GM19397 (cell line): ENCODE measurements at regions not wholly inside any gene's neighbourhood (a gene's known extent, or its start where the extent isn't known, plus 50 kb on each side); places are given as distances from the start of the nearest gene placed in this dataset.
"Not testable (repeated sequence)": the region's sequence is repeated elsewhere in the genome, so short reads cannot be mapped to it uniquely, and the experiment has no call there.

Experiments used
- ATAC-seq: cut with Tn5 transposase; IDR thresholded peaks from one replicate; pipeline ENCODE4 v1.9.1; 2021; ENCODE audit warnings: mild to moderate bottlenecking, moderate library complexity; ENCODE audit not compliant: unreplicated experiment

DNA sequence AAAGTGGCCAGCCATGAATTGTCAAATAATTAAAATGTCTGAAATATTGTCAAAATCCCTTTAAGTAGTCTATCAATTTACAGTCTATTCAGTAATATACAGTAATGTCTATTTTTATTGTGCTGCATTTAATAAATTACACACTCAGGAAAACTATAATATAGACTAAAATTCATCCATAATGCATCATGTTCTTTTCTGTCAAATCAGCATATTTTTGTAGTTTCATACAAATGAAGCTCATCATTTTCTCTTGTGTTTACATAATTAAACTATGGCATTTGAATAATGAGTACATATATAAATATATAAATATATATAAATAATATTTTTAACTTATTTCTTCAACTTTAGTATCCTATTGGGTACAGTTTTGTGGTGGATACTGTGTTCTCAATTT lies 868.7 kb upstream of the CHORDC1 start:
- ATAC-seq: no peak

DNA sequence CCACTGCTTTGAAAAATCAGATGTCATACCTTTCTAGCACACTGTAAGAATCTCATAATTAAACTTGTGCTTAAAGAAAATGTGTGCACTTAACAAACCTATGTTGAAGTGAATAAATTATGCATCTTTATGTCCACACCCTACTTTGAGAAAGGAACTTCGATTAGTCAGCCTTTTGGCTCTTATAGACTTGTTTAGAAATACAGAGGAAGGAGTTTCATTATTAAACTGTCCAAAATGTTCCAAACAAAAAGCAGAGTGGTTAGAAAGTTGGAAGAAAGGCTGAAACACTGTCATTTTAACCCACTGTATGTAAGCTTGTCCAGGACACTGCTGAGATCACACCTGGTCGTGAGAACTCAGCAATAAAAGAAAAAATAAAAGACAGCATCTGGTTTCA lies 863.2 kb upstream of the CHORDC1 start:
- ATAC-seq: no peak

DNA sequence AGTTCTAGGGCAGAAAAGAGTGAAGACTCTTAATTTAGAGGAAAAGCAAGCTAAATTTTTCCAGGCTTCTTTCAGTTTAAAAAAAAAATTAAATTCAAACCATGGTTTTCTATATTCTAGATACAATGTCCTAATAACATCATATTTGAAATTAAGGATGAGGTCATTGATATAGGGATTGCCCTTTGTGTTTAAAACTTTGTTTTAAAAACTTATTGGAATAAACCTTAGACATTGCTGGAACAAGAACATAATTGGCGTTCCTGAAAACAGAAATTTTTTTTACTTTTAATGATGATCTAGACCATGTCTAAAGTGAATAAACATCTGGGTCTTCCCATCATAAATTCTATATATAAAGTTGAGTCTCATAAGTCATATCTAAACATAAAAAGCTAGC lies 859.4 kb upstream of the CHORDC1 start:
- no peak for ATAC-seq

DNA sequence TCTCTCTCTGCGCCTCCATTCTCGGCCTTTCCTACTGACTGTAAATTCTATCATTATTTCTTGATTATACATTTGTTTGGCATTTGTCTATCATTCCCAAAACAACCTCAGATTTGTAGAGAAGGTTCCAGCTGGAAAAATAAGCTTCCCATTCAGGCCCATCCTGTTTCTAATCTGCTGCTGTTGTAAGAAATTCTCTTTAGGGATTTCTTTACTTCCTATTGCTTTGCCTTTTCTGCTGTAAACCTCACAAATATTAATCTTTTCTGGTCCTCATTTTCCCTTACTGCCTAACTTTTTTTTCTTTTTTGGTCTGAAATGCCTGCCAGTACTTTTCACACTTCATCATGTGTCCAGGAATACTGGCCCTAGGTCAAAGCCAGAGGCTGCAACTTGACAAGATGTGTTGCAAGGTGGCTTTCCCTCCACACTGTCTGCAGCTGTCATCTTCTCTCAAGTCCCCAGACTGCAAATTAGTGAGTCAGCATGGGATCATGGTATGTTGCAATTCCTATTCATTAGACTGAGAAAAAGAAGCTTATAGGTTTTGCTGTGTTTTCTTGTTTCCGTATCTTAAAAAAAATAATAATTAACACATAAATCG lies 858.7 kb upstream of the CHORDC1 start:
- no peak for ATAC-seq

DNA sequence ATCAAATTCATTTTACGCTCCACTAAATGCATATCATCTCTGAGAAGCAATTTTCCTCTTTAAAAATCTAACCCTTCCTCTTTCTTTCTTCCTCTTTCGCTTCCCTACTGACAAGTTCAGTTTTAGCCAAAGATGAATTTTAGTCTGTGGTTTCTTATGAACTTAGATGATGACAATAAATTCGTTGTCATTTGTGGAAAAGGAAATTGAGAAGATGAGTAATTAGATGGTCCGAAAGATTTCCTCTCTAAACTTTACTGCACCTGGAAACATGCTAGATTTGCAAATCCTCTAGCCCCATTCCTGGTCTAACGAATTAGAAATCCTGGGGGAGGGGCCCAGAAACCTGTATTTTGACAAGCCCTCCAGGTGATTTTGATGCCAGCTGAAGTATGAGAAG lies 855.4 kb upstream of the CHORDC1 start:
- ATAC-seq: no peak

DNA sequence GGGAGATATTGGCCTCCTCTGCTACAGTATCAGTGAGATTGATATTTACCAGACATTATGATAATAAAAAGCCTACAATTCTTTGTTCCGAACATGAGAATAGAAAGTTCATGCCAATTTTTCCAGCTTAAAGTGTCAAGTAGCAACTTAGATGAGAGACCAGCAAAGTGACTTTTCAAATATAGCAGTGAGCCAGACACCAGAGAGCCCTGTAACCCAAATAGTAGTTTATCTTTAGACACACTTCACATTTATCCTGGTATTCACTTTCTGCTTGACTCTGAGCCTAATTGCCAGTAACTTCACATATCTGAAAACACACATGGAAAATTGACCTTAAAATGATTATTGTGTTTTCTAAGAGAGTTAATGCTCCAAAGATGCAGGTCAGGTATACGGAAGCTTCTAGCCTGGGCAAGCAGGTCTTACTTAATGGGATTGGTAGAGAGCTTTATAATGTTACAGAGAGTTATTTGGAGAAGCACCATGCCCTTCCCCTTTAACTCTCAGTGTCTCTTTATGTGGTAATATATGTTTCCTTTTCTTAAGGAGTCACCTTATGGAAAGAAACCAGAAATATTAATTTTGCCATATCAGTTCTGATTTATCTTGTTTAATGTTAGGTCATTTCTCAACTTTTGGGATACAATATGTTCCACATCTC lies 852.3 kb upstream of the CHORDC1 start:
- no peak for ATAC-seq

DNA sequence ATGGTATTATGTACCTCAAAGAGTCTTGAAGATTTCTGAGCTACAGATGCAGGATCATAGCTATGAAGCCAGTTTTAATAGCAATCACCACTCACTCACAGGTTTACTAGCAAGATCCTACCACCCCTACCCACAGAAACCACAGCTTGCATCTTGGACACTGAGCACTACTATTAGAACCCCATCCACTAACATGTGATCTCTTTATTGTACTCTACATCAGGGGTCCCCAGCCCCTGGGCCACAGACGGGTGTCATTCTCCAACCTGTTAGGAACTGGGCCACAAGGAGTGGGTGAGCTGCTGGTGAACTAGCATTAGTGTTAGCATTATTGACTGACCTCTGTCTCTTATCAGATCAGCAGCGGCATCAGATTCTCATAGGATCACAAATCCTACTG lies 844.8 kb upstream of the CHORDC1 start:
- ATAC-seq: no peak

DNA sequence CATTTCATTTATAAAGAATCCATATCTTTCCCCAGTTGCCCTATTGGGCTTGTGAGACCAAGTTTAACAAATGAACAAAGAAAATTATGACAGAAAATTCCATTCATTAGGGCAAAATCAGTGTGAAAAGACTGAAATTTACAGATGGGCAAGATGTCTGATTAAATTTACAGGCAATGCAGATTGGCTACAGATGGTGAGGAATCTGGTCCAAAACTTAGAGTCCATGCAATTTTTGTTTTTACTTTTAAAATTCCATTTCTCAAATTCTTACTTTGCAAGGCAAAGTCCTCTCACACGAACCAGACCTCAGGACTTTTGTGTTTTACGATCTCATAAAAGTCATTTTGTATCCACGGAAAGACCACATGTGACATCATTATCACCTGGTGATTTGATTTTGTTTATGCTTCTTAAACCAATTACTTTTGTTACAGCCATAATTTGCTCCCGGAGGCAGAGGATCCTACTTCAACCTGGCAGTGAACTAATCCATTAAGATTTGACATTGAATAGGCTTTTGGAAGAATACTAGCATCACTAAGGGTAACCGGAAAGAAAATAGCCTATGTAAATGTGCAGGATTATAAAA lies 843.7 kb upstream of the CHORDC1 start:
- ATAC-seq: no peak

DNA sequence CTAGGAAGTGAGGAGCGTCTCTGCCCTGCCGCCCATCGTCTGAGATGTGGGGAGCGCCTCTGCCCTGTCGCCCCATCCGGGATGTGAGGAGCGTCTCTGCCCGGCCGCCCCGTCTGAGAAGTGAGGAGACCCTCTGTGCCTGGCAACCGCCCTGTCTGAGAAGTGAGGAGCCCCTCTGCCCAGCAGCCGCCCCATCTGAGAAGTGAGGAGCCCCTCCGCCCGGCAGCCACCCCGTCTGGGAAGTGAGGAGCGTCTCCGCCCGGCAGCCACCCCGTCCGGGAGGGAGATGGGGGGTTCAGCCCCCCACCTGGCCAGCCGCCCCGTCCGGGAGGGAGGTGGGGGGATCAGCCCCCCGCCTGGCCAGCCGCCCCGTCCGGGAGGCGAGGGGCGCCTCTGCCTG lies 840.5 kb upstream of the CHORDC1 start:
- not testable (repeated sequence) for ATAC-seq

DNA sequence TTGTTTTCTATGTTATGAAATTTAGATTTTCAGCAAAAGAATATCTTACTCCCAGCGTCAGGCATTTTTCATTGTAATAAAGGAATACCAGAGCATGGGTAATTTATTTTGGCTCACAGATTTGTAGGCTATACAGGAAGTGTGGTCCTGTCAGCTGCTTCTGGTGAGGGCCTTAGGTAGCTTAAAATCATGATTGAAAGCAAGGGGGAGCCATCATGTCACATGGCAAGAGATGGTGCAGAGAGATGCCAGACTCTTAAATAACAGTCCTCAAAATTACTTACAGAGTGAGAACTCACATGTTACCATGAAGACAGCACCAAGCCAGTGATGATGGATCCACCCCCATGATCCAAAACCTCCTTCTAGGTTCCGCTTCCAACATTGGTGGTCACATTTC lies 825.0 kb upstream of the CHORDC1 start:
- no peak for ATAC-seq

DNA sequence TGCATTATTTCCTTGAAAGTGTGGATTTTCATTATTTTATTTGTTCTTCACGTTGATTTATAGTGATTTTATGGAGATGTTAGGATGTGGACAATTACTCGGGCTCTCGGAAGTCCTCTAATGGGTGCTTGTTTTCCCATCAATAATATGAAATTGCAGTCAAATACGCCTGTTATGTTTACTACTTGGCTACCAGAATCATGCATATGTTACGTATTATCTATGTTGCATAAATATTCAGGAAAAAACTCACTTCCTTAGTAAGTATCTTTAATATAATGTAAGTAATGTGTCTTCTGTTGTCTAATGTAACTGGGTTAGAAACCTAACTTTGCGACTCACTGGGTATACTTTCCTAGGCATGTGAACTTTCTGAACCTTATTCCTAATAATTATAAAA lies 823.4 kb upstream of the CHORDC1 start:
- no peak for ATAC-seq

DNA sequence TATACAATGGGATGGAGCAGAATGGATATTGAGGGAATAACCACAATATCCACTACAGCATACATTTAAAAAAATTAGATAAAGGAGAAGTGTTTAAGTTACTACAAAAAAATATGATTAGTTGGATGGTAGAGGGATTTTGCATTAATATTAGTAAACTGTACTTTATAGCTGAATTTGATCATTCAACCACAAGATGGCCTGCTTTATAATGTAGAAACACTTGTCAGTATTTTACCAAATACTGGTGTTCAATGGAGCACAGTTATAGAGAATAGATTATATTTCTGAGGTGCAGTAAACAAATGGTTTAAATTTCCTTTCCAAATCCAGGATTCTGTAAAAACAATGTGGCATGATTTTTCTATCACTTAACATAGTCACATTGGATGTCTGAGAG lies 818.8 kb upstream of the CHORDC1 start:
- ATAC-seq: no peak

DNA sequence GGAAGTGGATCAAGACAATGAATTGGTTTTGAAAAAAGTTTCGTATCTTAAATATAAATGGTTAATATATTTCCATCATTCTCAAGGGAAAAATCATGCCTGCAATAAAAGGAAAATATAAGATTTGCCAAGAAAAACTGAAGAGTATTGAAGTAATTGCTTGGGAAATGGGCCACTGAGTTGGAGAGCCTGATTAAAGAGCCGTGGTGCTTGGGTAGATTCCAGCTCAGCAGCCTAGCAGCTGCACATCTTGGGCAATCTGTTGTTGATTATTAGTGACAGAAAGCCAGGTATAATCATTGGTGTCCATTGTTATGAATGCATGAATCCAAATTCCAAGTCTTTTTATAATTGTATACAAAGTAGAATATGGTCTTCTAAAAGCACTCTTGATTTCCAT lies 800.9 kb upstream of the CHORDC1 start:
- no peak for ATAC-seq

DNA sequence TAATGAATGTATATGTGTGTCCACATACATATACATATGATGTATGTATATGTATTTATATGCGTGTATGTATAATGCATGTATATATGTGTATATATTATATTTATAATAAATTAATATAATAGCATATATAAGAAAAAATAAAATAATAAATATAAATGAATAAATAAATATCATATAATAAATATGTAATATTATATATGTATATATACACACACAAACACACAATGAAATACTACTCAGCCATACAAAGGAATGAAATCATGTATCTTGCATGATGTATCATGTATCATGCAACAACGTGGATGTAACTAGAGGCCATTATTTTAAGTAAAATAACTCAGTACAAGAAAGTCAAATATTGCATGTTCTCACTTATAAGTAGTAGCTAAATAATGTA lies 788.7 kb upstream of the CHORDC1 start:
- no peak for ATAC-seq

DNA sequence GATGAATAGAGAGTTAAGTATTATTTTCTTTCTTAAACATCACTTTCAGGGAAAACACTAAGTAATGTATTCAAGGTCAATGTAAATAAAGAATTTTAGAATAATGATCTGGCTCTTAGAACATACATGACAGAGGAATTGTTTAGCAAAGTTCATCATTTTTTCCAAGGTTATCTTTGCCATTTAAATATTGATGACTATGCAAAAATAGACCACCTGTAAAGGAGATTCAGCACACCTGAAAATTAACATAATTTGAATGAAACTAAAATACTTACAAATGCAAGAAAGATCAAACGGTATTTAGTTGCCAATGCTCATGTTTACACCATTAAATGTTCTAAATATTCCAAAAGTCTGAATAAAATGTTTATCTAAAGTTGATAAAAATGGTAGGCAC lies 782.6 kb upstream of the CHORDC1 start:
- ATAC-seq: no peak

DNA sequence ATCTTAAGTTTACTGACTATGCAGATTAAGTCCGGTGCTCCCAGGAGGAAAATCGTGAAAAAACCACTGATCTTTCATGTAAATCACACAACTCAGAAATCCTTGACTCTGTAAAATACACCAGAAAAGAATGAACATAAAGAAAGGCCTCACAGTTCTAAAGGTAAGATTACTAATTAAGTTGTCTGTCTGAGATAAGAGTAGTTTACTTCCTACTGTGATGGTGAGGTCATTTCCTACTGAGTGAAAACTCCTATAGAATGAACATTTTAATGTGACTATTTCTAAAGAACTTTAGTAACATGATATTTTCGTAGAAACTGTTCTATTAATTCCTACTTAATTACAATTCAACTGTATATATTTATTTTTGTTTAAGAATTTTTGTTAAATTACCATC lies 774.4 kb upstream of the CHORDC1 start:
- ATAC-seq: no peak

DNA sequence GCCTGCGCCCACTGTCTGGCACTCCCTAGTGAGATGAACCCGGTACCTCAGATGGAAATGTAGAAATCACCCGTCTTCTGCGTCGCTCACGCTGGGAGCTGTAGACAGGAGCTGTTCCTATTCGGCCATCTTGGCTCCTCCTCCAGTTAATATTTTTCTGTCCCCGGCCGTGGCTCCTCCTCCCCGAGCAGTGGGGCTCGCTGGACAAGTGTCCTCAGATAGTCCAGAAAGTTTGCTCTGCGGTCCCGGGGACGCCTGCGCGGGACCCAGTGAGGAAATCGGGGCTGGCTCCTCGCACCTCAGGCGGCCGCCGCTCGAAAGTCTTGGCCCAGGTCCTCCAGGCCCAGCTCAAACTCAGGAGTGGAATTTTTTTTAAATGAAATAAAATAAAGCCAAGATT lies 749.3 kb upstream of the CHORDC1 start:
- ATAC-seq: not testable (repeated sequence)

DNA sequence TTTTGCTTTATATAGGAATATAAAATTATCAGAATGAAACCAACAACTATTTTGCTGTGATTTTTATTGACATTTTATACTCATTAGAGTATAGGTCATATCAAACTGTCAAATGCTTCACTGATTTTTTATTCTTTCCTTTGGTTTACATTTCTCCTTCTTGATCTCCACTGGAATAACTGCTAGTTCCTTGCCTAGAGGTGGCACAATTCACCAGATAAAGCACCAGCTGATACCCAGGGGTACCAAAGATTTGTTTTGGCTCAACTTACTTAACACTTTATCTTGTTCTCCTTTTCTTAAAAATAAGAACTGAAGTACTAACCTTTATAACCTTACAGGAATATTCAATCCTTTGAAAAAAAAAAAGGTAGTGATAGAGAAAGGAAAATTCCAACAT lies 725.1 kb upstream of the CHORDC1 start:
- no peak for ATAC-seq

DNA sequence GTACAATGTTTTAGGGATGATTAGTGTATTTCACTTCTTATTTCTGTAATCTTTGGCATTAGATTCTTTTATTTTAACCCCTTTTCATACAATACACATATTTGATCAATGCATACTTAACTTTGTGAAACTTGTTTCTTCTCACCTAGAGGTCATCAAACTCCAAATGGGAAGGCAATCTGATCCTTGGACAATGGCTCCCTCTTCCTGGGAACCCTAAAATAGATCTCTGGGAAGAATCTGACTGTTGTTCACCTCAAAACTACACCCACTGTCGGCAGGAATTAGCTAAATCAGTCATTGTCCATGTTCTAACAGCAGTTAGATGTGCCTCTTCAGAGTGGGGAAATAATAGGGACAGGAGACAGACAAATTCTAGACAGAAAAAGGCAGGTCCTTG lies 707.4 kb upstream of the CHORDC1 start:
- ATAC-seq: no peak

DNA sequence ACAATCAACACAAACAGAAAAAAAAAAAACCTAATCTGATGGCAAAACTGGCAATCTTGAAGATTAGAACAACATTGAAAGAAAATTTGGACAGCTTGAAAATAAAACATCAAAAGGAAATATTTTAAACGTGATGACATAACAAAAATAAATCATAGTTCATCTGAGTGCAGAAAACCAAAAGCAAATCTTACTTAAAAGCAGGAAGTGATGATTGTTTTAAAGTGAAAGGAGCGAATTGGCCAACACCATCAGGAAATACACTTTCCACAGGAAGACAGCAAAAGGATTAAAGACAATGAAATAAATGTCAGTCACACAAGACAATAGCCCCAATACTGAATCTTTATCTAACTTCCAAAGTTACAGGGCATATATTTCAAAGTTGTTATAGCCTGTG lies 696.5 kb upstream of the CHORDC1 start:
- ATAC-seq: no peak

DNA sequence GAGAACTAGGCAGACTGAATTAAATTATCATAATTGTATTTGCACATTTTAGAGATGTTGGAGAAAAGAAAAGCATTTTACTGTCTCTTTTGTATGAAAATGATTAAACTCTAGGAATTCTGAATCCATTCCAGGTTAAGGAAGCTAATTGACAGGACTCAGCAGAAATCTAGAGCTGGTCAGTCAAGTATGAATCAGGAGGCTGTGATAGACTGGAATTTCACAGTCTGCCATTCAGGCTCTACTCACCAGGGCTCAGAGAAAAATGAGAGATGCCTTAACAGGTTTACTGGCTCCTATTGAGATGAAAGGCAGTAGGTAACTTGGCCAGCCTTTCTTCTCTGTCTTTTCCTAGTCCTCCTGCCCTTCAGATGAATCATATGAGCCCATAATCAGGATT lies 693.9 kb upstream of the CHORDC1 start:
- no peak for ATAC-seq

DNA sequence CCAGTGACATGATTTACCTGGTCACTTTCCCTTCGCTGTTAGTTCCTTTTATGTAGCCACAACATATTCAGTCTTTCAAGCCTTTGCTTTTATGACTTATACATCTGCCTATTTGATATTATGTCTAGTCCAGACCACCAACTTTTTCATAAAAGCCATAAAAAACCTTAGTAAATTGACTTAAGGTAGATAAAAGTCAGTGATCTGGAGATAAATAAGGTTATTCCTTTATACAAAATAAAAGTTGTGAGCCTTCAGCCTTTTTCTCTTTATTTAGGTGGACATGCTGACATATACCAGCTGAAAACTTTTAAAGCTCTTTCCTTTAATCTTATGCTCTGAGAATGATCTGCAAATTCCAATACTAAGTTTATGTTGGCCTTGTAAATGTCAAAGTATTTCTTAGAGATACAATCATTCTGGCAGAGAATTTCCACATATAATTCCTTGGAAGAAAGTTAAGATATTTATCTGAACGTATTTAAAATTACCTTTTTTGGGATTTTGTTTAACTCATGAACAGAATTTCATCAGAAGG lies 690.4 kb upstream of the CHORDC1 start:
- no peak for ATAC-seq

DNA sequence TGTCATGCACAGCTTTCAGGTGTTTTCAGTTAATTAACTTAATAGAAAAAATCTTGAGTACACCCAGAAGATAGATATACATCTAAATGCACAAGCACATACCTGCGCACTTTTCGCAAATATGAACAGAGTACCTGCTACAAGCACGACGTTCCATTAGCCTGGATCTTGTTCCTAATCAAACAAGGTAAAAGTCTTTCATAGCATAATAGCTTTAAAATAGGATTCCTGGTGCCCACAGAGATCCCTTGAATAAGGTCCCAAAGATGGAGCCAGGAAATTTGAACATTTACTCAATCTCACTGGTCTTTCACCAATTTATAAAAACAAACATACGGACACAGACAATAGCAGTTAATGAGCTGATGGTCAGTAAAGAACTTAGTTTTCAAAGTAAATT lies 689.8 kb upstream of the CHORDC1 start:
- ATAC-seq: no peak
